B cell (primary cell): ENCODE measurements at regions not wholly inside any gene's neighbourhood (a gene's known extent, or its start where the extent isn't known, plus 50 kb on each side); places are given as distances from the start of the nearest gene placed in this dataset.

Experiments used
- CTCF ChIP-seq: fragments of 200-600 bp; IDR thresholded peaks from one replicate; pipeline ENCODE4 v1.8.0; 2022; ENCODE audit warnings: antibody characterized with exemption, mild to moderate bottlenecking
- EZH2 ChIP-seq: IDR thresholded peaks from 2 replicates; pipeline ENCODE4 v1.6.1; 2012; ENCODE audit warnings: borderline replicate concordance, low read depth, mild to moderate bottlenecking, moderate library complexity, low read length; ENCODE audit not compliant: insufficient read depth, poor library complexity, severe bottlenecking

GRCh38 chr4:28354880-28355656 is 1494.4 kb downstream of the STIM2 start:
- TF ChIP-seq CTCF (no peak), EZH2 (no peak)
